ENCODE measurements at regions not wholly inside any gene's neighbourhood (a gene's known extent, or its start where the extent isn't known, plus 50 kb on each side); places are given as distances from the start of the nearest gene placed in this dataset.

DNA sequence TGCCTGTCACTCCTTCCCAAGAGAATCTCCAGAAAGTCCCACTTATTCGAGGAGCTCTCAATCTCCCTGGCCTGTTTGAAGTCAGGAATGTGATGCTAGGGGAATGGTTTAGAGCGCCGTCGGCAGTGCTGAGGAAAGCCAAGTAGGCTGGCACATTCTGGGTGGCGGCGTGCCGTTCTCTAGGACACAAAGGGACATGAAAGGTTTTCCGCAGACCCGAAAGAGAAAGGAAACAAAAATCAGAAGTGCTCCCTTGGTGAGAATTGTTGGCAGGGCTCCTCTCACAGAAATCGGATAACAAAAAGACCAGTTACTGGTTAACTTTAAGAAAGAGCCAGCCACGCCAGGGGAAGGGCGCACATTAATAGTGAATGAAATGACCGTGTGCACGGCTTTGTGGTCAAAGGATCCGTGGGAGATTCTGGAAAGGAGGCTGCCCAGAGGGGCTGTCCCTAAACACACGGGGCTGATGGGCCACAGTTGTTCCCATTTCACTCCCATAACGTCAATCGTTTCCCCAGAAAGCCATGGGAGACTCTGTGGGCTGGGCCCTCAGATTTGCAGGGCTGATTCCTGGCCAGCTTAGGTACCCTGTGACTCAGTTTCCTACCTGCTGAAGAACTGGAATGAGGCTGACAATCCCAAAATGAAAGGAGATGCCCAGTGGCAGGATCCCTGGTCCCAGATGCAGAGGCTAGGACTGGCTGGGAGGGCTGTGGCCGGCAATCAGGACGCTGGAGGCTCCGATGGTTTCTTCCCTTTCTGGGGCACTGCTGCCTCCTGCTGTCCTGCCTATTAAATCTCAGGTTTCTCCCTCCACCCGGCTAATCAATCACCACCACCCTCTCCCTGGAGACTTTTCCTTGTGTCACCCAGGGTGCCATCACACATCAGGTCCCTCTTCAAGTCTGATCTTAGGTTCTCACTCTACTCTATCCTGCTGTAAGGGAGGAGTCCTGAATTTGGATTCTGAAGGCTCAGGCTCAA, 82.3 kb downstream of the RCN1 start:
- no peak for TF ChIP-seq POLR2A (IDR thresholded peaks at IDR 0.05; ENCODE audit: low read depth, low read length)
- TF ChIP-seq POLR2AphosphoS5 (IDR thresholded peaks at IDR 0.05; ENCODE audit: low read depth, low read length), result no peak
